Thyroid gland (tissue), 4 donors: ENCODE measurements at regions not wholly inside any gene's neighbourhood (a gene's known extent, or its start where the extent isn't known, plus 50 kb on each side); places are given as distances from the start of the nearest gene placed in this dataset.

ENCODE experiments used
- DNase-seq, 2 donors: peaks; one replicate each; pipeline ENCODE4 v3.0.0-alpha.2; 2019
- H3K27ac ChIP-seq, 3 donors: fragments of 200-600 bp; sonication (generic); 1 replicate in 2 of 3; 2 replicates in 1 of 3; pipeline ENCODE4 v1.5.1; 2016 to 2019; ENCODE audit warnings: mild to moderate bottlenecking in 1 of 3, moderate library complexity in 1 of 3
- H3K27me3 ChIP-seq: fragments of 200-600 bp; sonication (generic); one replicate; pipeline ENCODE4 v1.5.1; 2019
- H3K36me3 ChIP-seq, 2 donors: fragments of 200-600 bp; sonication (generic); one replicate each; pipeline ENCODE4 v1.5.1; 2016 to 2019
- H3K4me1 ChIP-seq, 2 donors: fragments of 200-600 bp; sonication (generic); one replicate each; pipeline ENCODE4 v1.5.1; 2017 to 2019
- H3K4me3 ChIP-seq, 3 donors: fragments of 200-600 bp; sonication (generic); replicated peaks in 1 of 3; 1 replicate in 2 of 3; 2 replicates in 1 of 3; pipeline ENCODE4 v1.5.1; 2016; ENCODE audit warnings: mild to moderate bottlenecking in 1 of 3
- H3K9me3 ChIP-seq: fragments of 200-600 bp; sonication (generic); one replicate; pipeline ENCODE4 v1.5.1; 2017
- POLR2A ChIP-seq, 2 donors: fragments of 450-650 bp; IDR thresholded peaks; one replicate each; pipeline ENCODE4 v1.6.1; 2017; ENCODE audit warnings: antibody characterized with exemption in 2 of 2, mild to moderate bottlenecking in 2 of 2, moderate library complexity in 1 of 2
- WGBS, 2 donors: methylation state at CpG; one replicate each; pipeline ENCODE4 v1.1.5; 2017; 5-methylcytosine and 5-hydroxymethylcytosine counted together
- intact Hi-C: fragments of 100-400 bp; cut with DNase I; formaldehyde crosslinking; loops from one replicate; pipeline ENCODE4 v1.15.1; 2023
- TF ChIP-seq, protein P1 (sequence below), 6 experiments: fragments of 200-600 bp in 3 of 6; fragments of 450-650 bp in 3 of 6; sonication (generic) in 3 of 6; IDR thresholded peaks; one replicate each; pipeline ENCODE4 v1.5.1; 2016 to 2019; ENCODE audit warnings: antibody characterized with exemption in 6 of 6, mild to moderate bottlenecking in 2 of 6, inconsistent platforms in 1 of 6, moderate library complexity in 1 of 6

- peak; percentile 14 to 29 for DNase-seq
- TF ChIP-seq POLR2A (IDR thresholded peaks at IDR 0.05): no peak
- TF ChIP-seq, protein P1, sequence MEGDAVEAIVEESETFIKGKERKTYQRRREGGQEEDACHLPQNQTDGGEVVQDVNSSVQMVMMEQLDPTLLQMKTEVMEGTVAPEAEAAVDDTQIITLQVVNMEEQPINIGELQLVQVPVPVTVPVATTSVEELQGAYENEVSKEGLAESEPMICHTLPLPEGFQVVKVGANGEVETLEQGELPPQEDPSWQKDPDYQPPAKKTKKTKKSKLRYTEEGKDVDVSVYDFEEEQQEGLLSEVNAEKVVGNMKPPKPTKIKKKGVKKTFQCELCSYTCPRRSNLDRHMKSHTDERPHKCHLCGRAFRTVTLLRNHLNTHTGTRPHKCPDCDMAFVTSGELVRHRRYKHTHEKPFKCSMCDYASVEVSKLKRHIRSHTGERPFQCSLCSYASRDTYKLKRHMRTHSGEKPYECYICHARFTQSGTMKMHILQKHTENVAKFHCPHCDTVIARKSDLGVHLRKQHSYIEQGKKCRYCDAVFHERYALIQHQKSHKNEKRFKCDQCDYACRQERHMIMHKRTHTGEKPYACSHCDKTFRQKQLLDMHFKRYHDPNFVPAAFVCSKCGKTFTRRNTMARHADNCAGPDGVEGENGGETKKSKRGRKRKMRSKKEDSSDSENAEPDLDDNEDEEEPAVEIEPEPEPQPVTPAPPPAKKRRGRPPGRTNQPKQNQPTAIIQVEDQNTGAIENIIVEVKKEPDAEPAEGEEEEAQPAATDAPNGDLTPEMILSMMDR (IDR thresholded peaks at IDR 0.05): peak in 4 of 6 experiments; percentile 8 to 47 (median 42)
- no peak overlapping the region for H3K4me3 ChIP-seq
- H3K9me3 ChIP-seq: no peaks in the 10 kb centered on the region
- no peaks in the 10 kb centered on the region for H3K36me3 ChIP-seq
- 67 to 72% methylated on average over 5 of the region's 5 CpGs for WGBS, 2 donors
- no peak overlapping the region for H3K27ac ChIP-seq
- intact Hi-C loops: loop anchor here (5.0 kb wide), 1 partner anchor 131 kb away; no protein-coding TSS in a partner anchor
- no peaks in the 10 kb centered on the region for H3K27me3 ChIP-seq
- H3K4me1 ChIP-seq: no peaks in the 10 kb centered on the region
Measured at GRCh38 chr11:57116654-57117053, 65.1 kb upstream of the LRRC55 start.

- Histone ChIP-seq H3K9me3 (no peaks in the 10 kb centered on the region), H3K27ac (no peak overlapping the region), H3K4me1 (no peaks in the 10 kb centered on the region), H3K4me3 (no peak overlapping the region), H3K27me3 (no peaks in the 10 kb centered on the region), H3K36me3 (no peaks in the 10 kb centered on the region)
- TF ChIP-seq, protein P1 (IDR thresholded peaks at IDR 0.05): no peak
- no peak for TF ChIP-seq POLR2A (IDR thresholded peaks at IDR 0.05)
- no peak for DNase-seq
- WGBS, 2 donors: 94 to 96% methylated on average over 3 of the region's 3 CpGs
- intact Hi-C loops: loop anchor here (10.0 kb wide), 1 partner anchor 286 kb away; no protein-coding TSS in a partner anchor
Measured at GRCh38 chr11:57120192-57120965, 61.4 kb upstream of the LRRC55 start.

- intact Hi-C loops: loop anchor here (10.0 kb wide), 1 partner anchor 287 kb away; no protein-coding TSS in a partner anchor
- no peak overlapping the region for H3K4me3 ChIP-seq
- no peaks in the 10 kb centered on the region for H3K4me1 ChIP-seq
- H3K36me3 ChIP-seq: no peaks in the 10 kb centered on the region
- DNase-seq: no peak
- WGBS, 2 donors: 86 to 87% methylated on average over 1 of the region's 1 CpG
- H3K9me3 ChIP-seq: no peaks in the 10 kb centered on the region
- no peak overlapping the region for H3K27ac ChIP-seq
- H3K27me3 ChIP-seq: no peaks in the 10 kb centered on the region
- TF ChIP-seq, protein P1 (IDR thresholded peaks at IDR 0.05): no peak
- TF ChIP-seq POLR2A (IDR thresholded peaks at IDR 0.05): no peak
Measured at GRCh38 chr11:57121996-57122395, 59.8 kb upstream of the LRRC55 start.

- TF ChIP-seq, protein P1 (IDR thresholded peaks at IDR 0.05): no peak
- TF ChIP-seq POLR2A (IDR thresholded peaks at IDR 0.05): no peak
- H3K4me1 ChIP-seq: no peaks in the 10 kb centered on the region
- no peaks in the 10 kb centered on the region for H3K27me3 ChIP-seq
- WGBS, 2 donors: 60 to 80% methylated on average over 9 of the region's 9 CpGs
- no peak overlapping the region for H3K4me3 ChIP-seq
- H3K9me3 ChIP-seq: no peaks in the 10 kb centered on the region
- DNase-seq: no peak
- H3K27ac ChIP-seq: no peak overlapping the region
- no peaks in the 10 kb centered on the region for H3K36me3 ChIP-seq
- intact Hi-C loops: loop anchor here (10.0 kb wide), 1 partner anchor 289 kb away; no protein-coding TSS in a partner anchor
Measured at GRCh38 chr11:57123590-57123989, 58.2 kb upstream of the LRRC55 start.

DNA sequence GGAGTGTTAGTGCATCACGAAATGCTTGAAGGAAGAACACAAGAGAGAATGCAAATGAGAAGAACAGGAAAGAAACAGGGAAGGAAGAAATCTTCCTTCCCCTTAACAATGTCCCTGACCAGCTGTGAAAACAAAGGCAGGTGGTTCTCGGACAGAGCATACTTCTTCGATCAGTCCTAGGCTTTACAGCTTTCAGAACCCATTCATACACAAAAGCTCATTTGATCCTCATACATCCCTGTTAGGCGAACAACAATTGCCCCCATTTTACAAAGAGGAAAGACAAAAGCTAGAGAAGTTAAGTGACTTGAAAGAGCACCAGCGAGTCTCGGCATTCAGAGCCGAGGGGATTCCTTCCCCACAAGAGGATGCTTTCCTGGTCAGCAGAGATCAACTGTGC, 57.2 kb upstream of the LRRC55 start:
- Histone ChIP-seq H3K4me3 (no peak overlapping the region), H3K27me3 (no peaks in the 10 kb centered on the region), H3K36me3 (no peaks in the 10 kb centered on the region), H3K4me1 (no peaks in the 10 kb centered on the region), H3K9me3 (no peaks in the 10 kb centered on the region), H3K27ac (no peak overlapping the region)
- intact Hi-C loops: loop anchor here (10.0 kb wide), 1 partner anchor 290 kb away; no protein-coding TSS in a partner anchor
- TF ChIP-seq, protein P1 (IDR thresholded peaks at IDR 0.05): no peak
- TF ChIP-seq POLR2A (IDR thresholded peaks at IDR 0.05): no peak
- DNase-seq: no peak
- WGBS, 2 donors: 74 to 77% methylated on average over 7 of the region's 7 CpGs
